ENCODE measurements at regions not wholly inside any gene's neighbourhood (a gene's known extent, or its start where the extent isn't known, plus 50 kb on each side); places are given as distances from the start of the nearest gene placed in this dataset.

DNA sequence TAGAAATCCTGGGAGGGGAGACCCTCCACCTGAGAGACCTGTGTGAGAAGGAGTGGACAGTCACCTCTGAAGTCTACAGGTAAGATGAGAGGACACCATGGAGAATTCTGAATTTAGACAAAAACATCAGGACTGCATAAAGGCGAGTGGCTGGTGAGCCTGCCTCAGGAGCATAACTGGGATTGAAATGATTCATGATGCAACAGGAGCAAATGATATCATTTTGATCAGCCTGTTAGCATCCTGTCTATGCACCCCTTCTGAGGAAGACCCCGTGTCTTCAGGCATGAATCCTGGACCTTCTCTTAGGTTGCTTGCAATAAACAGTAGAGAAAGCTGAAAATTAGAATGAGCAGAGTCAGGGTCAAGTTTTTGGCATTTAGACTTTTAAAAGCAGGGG, 245.8 kb downstream of the ETAA1 start:
- no peak for TF ChIP-seq POLR2A (IDR thresholded peaks at IDR 0.05)
- TF ChIP-seq, protein P1, sequence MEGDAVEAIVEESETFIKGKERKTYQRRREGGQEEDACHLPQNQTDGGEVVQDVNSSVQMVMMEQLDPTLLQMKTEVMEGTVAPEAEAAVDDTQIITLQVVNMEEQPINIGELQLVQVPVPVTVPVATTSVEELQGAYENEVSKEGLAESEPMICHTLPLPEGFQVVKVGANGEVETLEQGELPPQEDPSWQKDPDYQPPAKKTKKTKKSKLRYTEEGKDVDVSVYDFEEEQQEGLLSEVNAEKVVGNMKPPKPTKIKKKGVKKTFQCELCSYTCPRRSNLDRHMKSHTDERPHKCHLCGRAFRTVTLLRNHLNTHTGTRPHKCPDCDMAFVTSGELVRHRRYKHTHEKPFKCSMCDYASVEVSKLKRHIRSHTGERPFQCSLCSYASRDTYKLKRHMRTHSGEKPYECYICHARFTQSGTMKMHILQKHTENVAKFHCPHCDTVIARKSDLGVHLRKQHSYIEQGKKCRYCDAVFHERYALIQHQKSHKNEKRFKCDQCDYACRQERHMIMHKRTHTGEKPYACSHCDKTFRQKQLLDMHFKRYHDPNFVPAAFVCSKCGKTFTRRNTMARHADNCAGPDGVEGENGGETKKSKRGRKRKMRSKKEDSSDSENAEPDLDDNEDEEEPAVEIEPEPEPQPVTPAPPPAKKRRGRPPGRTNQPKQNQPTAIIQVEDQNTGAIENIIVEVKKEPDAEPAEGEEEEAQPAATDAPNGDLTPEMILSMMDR (IDR thresholded peaks at IDR 0.05) = no peak

All from lower leg skin (tissue), 3 donors.